ENCODE measurements at regions not wholly inside any gene's neighbourhood (a gene's known extent, or its start where the extent isn't known, plus 50 kb on each side); places are given as distances from the start of the nearest gene placed in this dataset.

DNA sequence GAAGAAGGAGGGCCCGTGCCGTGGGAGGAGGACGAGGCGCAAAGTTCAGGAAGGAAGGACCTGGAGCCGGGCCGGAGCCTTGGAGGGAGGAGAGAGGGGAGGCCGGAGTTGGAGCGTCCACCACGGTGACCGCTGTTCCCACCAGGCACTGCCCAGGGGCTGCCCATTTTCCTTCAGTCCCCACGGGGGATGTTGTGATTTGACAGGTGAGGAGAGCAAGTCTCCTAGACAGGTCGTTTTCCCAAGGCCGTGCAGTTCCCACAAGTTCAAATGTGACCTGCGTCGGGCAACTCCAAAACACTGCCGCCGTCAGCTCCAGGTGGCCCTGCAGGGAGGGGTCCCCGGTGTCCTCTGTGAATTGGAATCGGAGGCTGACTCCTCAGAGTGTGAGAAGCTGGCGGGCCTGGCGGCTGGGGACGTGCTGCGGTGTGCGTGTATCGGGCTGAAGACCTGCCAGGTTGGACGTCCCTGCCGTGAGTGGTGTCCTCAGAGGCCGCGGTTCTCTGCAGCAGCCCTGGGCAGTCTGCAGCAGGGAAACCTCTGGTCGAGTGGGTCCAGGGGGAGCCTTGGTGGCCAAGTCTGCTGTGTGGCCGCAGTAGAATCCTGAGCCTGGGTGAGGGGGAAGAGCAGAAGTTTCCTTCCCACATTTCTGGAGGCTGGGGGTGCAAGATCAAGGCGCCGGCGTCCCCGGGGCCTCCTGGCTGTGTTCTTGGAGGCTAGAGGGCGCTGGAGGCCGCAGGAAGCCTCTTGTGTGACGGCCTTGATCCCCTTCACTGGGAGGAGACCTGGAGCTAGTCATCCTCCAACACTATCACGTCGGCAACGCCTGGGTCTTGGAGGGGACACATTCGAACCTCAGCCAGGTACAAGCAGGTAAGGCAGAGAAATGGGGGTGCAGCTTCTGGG lies 115.1 kb upstream of the FRMD1 start:
- Mint-ChIP-seq H3K36me3 (ENCODE audit: unreplicated experiment) (no peaks in the 10 kb centered on the region), H3K4me1 (ENCODE audit: low read depth, unreplicated experiment) (peaks cover 6% of the 10 kb centered on the region), H3K4me3 (ENCODE audit: unreplicated experiment) (no peak overlapping the region), H3K27me3 (ENCODE audit: unreplicated experiment) (peaks cover 11% of the 10 kb centered on the region), H3K27ac (ENCODE audit: unreplicated experiment) (no peak overlapping the region), H3K9me3 (ENCODE audit: unreplicated experiment) (peaks cover 2% of the 10 kb centered on the region)
- no peak for TF ChIP-seq CTCF (IDR thresholded peaks at IDR 0.05; ENCODE audit: partially characterized antibody, unreplicated experiment)
- no peak for DNase-seq

- no peak for TF ChIP-seq CTCF (IDR thresholded peaks at IDR 0.05; ENCODE audit: partially characterized antibody, unreplicated experiment)
- DNase-seq = no peak
- Mint-ChIP-seq H3K36me3 (ENCODE audit: unreplicated experiment) (no peaks in the 10 kb centered on the region), H3K4me1 (ENCODE audit: low read depth, unreplicated experiment) (peaks cover 6% of the 10 kb centered on the region), H3K4me3 (ENCODE audit: unreplicated experiment) (no peak overlapping the region), H3K27me3 (ENCODE audit: unreplicated experiment) (peaks cover 11% of the 10 kb centered on the region), H3K9me3 (ENCODE audit: unreplicated experiment) (peaks cover 5% of the 10 kb centered on the region), H3K27ac (ENCODE audit: unreplicated experiment) (no peak overlapping the region)
These were observed 114.1 kb upstream of the FRMD1 start for GRCh38 chr6:168192901-168193815.

GRCh38 chr6:168192195-168192900 lies 113.3 kb upstream of the FRMD1 start:
- DNase-seq = no peak
- Mint-ChIP-seq H3K4me3 (ENCODE audit: unreplicated experiment) (no peak overlapping the region), H3K9me3 (ENCODE audit: unreplicated experiment) (peaks cover 5% of the 10 kb centered on the region), H3K36me3 (ENCODE audit: unreplicated experiment) (no peaks in the 10 kb centered on the region), H3K4me1 (ENCODE audit: low read depth, unreplicated experiment) (peaks cover 6% of the 10 kb centered on the region), H3K27ac (ENCODE audit: unreplicated experiment) (no peak overlapping the region), H3K27me3 (ENCODE audit: unreplicated experiment) (peaks cover 11% of the 10 kb centered on the region)
- no peak for TF ChIP-seq CTCF (IDR thresholded peaks at IDR 0.05; ENCODE audit: partially characterized antibody, unreplicated experiment)

GRCh38 chr6:168190646-168191443 lies 111.8 kb upstream of the FRMD1 start:
- no peak for DNase-seq
- no peak overlapping the region for H3K4me3 Mint-ChIP-seq (ENCODE audit: unreplicated experiment)
- no peaks in the 10 kb centered on the region for H3K36me3 Mint-ChIP-seq (ENCODE audit: unreplicated experiment)
- peaks cover 9% of the 10 kb centered on the region for H3K27me3 Mint-ChIP-seq (ENCODE audit: unreplicated experiment)
- no peak for TF ChIP-seq CTCF (IDR thresholded peaks at IDR 0.05; ENCODE audit: partially characterized antibody, unreplicated experiment)
- H3K9me3 Mint-ChIP-seq (ENCODE audit: unreplicated experiment) = peaks cover 8% of the 10 kb centered on the region
- no peak overlapping the region for H3K27ac Mint-ChIP-seq (ENCODE audit: unreplicated experiment)
- H3K4me1 Mint-ChIP-seq (ENCODE audit: low read depth, unreplicated experiment) = peaks cover 6% of the 10 kb centered on the region

Measured in glutamatergic neuron (in vitro differentiated cells).